HG03442 (cell line): ENCODE measurements at regions not wholly inside any gene's neighbourhood (a gene's known extent, or its start where the extent isn't known, plus 50 kb on each side); places are given as distances from the start of the nearest gene placed in this dataset.

Source experiments
- ATAC-seq: cut with Tn5 transposase; IDR thresholded peaks from one replicate; pipeline ENCODE4 v1.9.1; 2021; ENCODE audit warnings: mild to moderate bottlenecking, moderate library complexity; ENCODE audit not compliant: unreplicated experiment

DNA sequence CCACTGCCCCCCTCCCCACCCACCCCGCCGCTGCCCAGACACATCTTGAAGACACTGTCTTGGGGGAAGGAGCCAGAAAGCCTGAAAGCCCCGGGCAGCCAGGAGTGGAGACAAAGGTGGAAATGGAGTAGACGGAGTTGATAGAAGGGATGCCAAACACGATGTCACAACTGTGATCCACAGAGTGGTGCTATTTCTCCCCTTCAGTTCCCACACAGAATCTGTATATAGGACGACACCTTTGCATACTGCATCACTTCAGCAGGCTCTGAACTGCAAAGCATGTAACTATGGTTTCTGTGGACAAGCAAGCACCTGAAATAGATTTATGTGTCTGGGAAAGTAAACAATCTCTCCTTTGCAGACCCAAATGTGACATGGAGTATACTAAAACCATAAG, 56.4 kb upstream of the F13A1 start:
- ATAC-seq: no peak

DNA sequence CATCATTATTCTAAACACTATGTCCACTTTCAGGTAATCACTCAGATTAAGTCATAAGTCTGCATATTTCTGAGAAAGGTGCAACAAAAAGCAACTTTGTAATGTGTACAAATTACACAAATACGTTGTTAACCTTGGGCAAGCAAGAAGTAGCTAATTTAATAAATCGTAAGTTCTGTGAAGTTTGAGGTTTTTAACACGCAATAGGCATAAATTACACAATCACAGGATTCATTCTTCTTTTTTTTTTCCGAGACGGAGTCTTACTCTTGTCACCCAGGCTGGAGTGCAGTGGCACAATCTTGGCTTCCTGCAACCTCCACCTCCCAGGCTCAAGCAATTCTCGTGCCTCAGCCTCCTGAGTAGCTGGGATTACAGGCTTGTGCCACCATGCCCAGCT, 57.2 kb upstream of the F13A1 start:
- no peak for ATAC-seq

DNA sequence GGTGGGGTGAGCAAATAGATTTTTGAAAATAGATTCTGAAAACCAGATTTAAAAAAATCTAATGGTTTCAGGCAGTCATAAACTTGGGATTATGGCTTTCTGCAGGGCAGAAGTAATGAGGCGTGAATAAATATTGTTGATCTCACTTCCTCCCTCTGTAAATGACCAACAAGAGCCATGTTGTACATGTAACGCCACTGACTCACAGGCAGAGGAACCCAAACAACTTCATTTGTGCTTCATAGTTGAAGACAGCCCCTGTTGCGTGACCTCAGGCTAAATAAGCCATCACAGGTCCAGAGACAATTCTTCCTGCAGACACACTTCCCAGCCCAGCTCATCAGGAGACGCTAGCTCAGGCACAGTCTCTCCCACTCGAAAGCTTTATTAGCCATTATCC, 59.1 kb upstream of the F13A1 start:
- no peak for ATAC-seq

DNA sequence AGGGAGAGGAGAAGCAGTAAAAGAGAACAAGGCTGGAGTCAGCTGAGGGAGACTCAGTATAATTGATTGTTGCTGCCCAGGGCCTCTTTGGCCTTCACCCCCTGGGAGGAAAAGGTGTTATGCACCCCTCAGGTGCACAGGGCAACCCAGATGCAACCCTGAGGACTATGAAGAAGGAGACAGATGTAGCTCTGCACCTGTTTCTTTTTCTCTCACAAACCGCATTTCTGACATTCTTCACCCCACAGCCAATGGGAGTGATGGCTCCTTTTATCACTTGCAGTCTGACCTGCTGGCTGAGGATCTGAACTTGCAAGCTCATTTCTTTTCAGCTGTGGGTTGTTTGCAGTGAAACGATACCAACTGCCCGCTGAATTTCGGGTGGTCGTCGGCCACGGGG, 64.1 kb upstream of the F13A1 start:
- no peak for ATAC-seq

DNA sequence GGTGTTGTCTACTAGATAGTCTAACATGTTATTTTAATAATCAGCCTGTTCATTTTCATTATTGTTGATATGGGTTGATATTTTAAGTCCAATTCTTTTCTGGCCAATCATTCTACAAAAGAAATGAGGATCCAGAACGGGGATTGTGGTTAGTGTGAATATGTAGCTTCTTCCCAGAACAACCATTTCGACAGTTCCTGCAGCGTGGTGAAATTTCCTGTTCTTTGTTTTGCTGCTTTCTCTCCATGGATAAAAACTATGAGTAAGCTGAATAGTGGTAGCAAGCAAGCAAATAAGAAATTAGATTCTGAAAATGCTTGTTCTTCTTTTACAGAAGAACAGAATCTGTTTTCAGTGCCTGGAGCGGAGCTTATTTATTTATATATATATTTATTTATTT, 65.5 kb upstream of the F13A1 start:
- ATAC-seq: no peak

DNA sequence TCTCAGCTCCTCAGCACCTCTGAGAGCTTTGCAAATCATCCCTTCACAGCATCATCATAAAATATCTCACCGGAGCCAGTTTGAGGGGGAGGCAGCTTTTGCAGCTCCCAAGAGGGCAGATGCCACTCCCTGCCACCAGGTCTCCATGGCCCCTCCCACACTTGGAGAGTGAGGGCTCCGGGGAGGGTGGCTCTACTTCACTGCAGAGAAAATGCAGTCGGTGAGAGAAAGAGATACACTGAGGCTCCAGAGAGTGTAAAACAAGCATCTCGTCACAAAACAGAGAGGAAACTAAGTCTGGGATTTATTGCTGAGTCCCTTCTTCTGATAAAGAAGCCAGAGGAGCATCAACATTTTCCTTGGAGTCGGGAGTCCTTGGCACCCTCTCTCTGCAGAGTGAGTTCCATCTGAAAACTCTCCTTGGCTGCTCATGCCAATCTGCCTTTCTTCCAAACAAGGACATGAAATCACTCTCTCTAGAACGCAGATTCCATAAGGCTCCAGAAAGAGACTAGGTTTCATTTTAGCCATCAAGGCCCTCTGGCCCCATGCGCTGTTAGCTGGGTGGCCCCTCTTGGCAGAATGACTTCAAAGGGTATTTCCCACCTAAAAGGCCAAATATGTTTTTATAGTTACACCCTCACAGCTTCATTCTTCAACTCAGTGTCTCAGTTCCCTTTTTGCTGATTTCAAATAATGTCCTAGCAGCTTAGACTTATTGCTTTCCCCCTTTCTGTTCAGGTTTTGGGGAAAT, 70.6 kb upstream of the F13A1 start:
- peak; percentile 58 for ATAC-seq

DNA sequence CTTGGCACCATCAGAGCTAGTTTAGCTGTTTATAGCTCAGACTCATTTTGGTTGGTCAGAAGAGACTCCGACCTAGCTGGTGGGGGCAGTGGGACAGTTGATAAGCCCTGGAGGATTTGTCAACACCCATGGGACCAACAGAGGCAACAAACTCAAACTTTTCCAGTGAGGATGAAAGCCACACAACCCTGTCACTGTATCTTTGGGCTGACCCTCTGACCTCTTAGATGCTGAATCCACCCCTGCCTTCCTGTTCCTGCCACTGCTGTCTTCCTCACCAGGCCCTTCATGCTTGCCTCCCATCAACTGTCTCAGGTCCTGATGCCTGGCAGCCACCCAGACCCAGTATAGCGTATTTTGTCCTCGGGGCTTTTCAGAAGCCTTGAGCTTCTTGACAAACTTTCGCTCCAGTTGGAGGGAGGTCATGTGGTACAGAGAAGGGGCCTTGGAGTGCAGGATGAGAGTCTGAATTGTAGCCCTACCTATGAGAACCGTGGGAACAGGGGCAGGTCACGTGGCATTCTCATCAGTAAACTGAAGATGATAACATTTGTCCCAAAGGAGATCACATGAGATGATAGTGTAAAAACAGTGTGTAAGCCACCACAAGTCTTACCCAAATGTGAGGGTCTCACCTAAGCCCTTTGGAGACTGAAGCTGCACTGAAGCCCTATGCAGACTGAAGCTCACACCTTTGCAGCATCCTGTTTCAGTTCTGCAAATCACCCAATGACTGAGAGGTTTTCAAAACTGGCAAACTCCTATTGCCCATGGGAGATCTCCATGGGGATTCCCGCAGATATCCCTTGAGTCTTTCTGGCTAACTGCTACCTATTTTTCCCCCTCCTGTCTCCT, 72.0 kb upstream of the F13A1 start:
- ATAC-seq: peak; percentile 61

DNA sequence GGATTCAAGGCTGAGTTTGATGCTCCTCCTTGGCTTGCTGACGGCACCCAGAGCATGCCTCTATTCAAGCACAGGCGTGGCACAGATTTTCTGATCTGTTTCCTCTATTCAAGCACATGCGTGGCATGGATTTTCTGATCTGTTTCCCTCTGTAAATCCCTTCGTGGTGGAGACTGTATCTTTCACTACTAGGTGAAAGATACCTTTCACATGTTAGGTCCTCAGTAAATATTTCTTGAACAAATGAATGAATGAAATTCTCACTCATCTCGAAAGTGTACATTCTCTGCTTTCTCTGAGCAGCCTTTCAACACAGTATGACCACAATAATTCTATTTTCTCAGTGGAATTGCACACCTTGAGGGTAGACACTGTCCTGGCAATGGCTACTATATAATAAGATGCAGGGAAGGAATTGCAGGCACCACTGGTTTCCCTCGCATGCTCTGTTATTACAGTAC, 72.6 kb upstream of the F13A1 start:
- peak; percentile 8 for ATAC-seq

DNA sequence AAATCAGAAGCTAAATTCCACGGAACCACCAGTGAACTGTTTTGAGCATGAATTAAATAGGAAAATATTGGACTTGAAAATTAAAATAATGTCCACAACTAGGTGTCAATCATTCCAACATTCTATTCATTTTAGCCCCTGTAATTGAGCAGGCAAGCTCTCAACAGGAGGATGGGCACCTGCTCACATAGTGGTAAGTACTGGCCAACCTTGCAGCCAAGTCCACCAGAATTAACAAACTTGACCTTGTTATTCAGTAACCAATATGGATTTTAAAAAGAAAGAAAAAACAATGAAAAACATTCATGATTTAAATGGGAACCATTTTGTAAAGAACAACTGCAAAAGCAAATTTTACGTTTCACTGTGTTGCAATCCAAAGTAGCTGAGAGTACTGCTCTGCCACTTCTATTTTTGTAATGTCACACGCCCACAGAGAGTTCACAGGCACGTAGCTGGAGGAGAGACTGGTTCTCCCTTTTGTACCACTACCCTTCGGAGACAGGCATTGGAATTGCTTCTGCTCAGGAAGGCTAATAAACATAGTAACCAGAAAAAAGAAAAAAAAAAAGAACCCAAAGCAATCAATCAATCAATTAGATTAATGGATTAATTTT, 75.2 kb upstream of the F13A1 start:
- ATAC-seq: no peak

DNA sequence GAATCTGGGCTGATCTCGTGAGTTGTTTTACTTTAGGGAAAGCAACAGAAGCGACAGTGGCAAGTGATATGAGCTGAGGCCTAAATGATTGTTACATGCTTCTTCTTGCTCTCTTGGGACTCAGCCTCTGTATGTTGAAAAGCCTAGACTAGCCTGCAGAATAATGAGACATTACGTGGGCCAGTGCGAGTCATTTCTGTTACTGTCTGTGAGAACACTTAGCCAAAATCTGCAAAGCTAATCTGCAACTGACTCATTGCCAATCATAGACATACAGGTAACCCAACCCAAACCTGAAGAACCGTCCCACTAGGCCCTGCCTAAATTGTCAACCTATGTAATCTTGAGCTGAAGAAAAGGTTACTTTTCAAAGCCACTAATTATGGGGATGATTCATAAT, 77.4 kb upstream of the F13A1 start:
- peak; percentile 43 for ATAC-seq

DNA sequence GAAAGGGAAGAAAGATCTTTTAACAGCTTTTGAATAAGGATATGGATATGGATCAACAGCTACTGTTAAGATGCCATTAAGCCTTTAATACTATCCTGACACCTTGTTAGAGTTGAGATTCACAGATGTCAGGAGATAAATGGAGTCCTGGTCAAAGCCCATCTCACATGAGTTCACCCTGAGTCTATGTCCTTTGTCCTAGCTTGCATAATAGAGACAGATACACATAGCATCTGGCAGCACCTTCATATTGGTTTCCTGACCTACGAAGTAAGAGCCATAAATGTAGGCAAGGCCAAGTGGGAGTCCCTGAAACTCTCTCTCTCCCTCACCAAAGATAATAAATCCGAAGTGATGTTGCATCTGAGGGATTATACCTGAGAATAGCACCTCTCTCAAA, 79.1 kb upstream of the F13A1 start:
- ATAC-seq: no peak

DNA sequence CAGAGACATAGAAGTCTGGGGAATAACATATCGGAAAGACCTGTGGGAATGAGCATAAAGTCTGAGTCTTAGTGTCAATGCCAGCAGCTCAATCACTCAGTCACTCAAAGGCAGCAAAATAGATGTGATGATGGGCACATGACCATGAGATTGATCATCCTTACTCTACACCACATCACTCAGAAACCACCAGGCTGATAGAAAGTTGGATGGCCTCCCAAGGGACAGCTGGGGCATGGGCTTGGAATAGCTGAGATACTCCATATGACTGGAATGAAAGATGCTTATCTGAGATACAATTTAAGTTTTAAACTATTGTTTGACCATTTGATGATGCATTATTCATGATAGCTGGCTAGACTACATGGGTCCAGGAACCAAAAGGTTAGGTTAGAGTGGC, 80.9 kb upstream of the F13A1 start:
- no peak for ATAC-seq

DNA sequence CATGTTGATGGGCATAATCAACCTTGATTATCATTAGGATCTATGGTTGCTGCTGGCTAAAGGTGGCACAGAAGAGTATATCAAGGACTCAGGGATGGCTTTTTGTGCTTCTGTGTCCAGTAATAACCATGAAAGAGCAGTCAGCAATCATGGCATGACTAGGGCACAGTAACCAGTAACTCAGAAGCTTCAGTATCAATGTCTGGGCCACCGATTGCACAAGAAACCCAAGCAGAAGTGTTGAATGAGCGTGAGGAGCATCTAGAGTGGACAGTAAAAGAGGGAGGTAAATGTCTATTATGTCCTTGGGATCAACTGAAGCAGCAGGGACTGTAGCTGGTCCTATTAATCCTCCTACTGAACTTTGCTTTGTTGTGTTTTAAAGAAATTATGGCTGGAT, 81.5 kb upstream of the F13A1 start:
- ATAC-seq: no peak

DNA sequence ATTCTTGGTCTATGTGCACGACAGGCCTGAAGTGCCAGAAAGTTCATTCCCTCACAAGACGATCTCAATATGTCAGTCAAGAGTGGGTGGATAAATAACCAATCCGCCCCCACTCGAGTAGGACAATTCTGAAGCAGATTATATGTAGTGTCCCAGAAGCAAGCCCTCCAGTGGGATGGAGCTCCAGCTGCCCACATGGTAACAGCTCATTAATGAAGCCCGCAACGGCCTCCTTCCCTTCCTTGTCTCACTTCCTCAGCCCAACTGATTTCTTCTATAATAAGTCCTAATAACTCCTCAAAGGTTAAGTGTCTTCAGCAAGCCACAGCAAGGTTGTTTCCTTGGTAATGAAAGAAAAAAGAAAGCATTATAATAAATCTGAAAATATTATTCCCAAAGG, 82.1 kb upstream of the F13A1 start:
- ATAC-seq: no peak

DNA sequence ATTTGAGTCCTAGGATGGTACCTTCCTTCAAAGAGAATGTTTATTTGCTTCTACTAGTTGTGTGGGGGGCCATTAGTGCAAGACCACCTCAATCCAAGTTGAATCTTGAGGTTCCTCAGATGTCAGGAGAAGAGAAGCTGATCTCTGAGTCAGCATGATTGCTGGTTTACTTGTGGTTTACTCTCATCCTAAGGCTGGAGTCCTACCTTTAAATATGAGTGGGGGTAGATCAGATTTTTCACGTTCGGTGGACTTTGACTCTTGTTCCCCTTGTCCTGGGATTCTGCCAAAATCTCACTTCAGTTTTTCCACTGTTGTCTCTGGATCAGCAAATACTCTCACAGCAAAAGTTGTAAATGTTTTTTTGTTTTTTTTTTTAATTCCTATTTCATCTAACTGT, 84.6 kb upstream of the F13A1 start:
- no peak for ATAC-seq

DNA sequence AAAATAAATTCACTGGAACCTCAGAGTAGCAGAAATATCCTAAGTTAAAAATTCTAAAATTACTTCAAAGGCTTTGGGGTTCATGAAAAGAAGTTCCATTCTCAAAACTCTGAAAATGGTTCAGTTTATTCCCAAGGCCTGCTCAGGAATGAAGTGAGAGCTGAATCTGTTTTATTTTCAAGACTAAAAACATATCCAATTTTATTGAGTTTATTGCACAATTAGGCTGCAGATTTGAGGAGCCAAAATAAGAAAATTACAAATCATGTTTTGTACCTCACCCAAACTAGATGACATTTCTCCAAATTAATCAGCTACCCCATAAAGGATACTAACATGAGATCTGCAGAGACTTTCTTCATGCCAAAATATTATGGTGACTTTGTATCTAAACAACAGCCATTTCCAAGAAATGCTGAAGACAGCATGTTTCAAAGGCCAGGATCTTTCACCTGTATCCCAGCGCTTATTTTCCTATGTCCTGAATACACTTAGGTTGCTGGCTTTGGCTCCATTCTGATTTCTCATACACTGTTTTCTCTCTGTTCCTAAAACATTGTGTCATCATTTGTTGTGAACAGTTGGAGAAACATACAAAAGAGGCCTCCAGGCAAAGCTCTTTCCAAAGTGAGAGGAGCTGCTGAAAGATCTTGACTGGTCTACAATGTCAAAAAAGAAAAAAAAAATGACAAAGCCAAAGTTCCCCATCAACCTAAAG, 85.7 kb upstream of the F13A1 start:
- no peak for ATAC-seq

DNA sequence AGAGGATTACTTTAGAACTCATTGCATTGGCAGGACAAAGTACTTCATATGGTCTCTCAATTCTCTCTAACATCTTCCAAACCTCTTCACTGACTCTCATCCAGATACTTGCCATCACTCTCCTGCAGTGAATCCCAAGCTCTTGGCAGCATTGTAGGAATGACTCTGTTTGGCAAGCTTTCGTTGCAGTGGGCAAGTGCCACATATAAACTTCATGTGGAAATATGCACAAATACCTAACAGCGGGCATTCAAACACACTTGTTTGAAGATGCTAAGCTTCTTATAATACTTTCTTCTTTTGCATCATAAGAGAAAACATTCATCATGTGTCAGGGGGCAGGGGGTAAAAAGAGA, 86.2 kb upstream of the F13A1 start:
- ATAC-seq: no peak

DNA sequence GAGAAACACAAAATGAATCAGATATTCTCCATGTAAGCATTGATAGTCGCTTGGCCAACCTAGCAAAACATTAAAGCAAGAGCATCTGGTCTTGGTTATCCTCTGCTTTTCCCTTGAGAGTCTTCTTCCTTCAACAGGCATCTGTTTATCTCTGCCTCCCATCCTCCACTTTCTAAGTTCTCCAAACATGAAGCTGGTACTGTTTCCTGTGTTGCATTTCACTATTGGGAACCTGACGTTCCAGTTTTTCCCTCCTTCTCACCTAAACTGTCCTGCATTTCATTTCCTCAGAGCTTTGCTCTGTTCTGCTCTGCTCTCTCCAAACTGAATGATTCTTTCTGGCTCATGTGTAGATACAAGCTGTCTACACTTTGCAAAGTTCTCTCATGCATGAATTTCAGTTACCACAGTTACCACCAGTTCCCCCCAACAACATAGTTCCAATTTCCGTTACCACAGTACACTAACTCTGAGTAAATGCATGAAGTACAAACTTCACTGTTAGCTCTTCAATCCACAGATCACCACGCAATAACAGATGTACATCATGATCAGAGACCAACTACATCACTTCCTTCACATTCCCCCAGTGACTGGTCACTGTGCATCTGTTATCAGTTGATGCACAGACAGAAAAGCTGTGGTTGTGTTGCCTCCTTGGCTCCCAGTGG, 86.7 kb upstream of the F13A1 start:
- peak; percentile 96 for ATAC-seq

DNA sequence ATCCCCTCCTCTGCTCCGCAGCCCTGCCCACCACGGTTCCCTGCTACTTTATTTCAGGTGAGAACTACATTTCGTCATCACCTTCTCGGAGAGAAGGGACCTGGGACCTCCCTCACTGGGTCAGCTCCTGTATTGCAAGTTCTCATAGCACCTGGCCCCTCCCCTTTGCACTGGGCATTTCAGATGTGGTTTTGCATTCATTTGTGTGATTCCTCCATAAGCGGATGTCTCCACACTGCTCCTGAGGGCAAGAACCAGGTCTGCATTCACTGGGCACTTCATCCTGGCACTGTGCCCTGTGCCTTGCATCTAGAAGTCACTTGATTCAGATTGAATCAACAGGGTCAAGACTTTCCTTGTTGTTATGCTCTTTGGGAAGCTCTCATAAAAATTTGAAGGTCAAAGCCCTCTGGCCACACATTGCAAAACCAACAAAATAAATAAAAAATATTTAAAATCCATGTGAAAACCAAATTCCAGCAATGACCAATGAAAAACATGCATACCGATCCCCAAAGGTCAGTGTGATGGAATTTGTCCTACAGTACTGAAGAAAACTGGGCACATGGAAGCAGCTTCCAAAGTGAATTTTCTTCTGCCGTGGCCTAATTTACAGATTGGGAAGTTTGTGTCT, 89.1 kb upstream of the F13A1 start:
- ATAC-seq: no peak

DNA sequence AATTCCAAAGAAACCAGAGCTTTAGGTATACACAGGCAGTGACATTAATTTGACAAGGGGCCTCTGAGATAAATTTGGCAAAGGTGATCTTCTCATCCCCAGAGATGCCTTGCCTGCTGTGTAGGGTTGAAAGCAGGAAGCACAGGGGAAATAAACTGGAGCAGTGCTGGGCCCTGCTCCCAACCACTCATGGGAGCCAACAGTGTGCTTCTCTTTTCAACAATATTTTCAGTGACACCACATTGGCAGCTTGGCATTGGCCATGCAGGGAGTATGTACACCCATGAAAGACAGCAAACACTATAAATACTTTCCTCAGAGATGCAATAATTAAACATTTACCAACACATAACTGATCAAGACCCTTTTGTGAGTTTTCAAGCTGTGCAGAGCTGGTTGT, 90.7 kb upstream of the F13A1 start:
- ATAC-seq: no peak
